ENCODE measurements at regions not wholly inside any gene's neighbourhood (a gene's known extent, or its start where the extent isn't known, plus 50 kb on each side); places are given as distances from the start of the nearest gene placed in this dataset.
"Not testable (repeated sequence)": the region's sequence is repeated elsewhere in the genome, so short reads cannot be mapped to it uniquely, and the experiment has no call there.

- Mint-ChIP-seq H3K4me3 (peak overlapping the region; percentile 84 to 92), H3K9me3 (no peaks in the 10 kb centered on the region), H3K4me1 (ENCODE audit: low read depth in 2 of 2) (peaks cover 9 to 14% of the 10 kb centered on the region in 2 donors), H3K27ac (peak overlapping the region; percentile 94 to 98), H3K27me3 (no peaks in the 10 kb centered on the region), H3K36me3 (ENCODE audit: insufficient read depth) (peaks cover 39% of the 10 kb centered on the region)
- DNase-seq (no peak), ATAC-seq (replicated peaks) (no peak)
Observed at GRCh38 chr7:67301667-67302066, 305.0 kb downstream of the TYW1 start.

DNA sequence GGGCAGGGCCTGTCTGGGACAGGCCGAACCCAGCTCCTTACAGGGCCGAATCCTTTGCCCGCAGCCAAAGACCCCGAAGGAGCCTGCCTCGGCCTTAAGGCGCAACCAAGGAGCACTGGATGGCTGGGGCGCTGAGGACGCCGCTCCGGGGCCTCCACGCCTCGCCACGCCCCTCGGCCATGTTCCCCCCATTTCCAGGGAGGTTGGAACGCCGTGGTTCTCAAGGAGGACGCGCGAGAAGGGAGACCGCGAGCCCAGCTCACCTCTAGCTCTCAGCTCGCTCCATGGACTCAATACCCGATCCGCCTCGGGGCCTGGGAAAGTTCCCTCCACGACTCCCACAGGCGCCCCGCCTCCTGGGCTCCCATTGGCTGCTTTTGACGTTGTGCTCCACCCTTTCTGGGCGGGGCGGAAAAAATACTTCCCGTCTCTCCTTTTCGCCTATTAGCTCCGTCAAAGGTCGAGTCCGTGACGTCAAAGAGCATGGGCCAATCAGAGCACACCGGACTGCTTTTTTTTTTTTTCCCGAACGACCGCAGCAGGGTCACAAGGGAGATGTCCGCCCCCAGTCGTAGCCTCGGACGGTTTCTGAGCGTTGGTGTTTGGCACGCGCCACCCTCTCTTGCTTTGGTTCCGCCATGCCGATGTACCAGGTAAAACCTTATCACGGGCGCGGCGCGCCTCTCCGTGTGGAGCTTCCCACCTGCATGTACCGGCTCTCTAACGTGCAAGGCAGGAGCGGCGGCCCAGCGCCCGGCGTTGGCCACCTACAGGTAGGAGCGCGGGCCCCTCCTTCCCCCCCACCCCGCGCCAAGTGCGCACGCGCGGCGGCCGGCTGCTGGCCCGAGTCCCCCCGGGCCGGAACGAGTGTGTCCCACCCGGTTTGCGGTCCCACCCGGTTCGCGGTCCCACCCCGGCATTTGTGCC is 305.7 kb downstream of the TYW1 start:
- Mint-ChIP-seq H3K27me3 (no peaks in the 10 kb centered on the region), H3K36me3 (ENCODE audit: insufficient read depth) (peaks cover 47% of the 10 kb centered on the region), H3K4me1 (ENCODE audit: low read depth in 2 of 2) (peaks cover 9 to 14% of the 10 kb centered on the region in 2 donors), H3K4me3 (peak overlapping the region; percentile 84 to 92), H3K27ac (peak overlapping the region; percentile 94 to 98), H3K9me3 (no peaks in the 10 kb centered on the region)
- ATAC-seq (replicated peaks) = peak; percentile 87
- DNase-seq = peak; percentile 98 to 99 (median 98)

DNA sequence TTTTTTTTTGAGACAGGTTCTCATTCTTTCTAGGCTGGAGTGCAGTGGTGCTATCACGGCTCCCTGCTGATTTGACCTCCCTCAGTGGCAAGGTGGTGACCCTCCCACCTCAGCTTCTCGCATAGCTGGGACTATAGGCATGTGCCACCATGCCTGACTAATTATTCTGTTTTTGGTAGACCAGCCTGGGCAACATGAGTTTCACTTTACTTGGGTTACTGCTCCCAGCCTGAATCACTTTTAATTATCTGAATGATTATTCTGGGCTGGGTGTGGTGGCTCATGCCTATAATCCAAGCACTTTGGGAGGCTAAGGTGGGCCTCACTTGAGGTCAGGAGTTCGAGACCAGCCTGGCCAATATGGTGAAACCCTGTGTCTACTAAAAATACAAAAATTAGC is 308.2 kb downstream of the TYW1 start:
- ATAC-seq (replicated peaks); DNase-seq; H3K27me3 Mint-ChIP-seq; H3K9me3 Mint-ChIP-seq: not testable (repeated sequence)
- peaks cover 60% of the 10 kb centered on the region for H3K36me3 Mint-ChIP-seq (ENCODE audit: insufficient read depth)
- peak overlapping the region in 1 of 2 donors; percentile 92 for H3K4me3 Mint-ChIP-seq
- peak overlapping the region; percentile 41 to 98 for H3K27ac Mint-ChIP-seq
- H3K4me1 Mint-ChIP-seq (ENCODE audit: low read depth in 2 of 2) = peaks cover 9 to 14% of the 10 kb centered on the region in 2 donors

- no peak for DNase-seq
- Mint-ChIP-seq H3K9me3 (no peaks in the 10 kb centered on the region), H3K4me1 (ENCODE audit: low read depth in 2 of 2) (peaks cover 5 to 11% of the 10 kb centered on the region in 2 donors), H3K36me3 (ENCODE audit: insufficient read depth) (peaks cover 75% of the 10 kb centered on the region), H3K4me3 (no peak overlapping the region), H3K27me3 (no peaks in the 10 kb centered on the region), H3K27ac (peak overlapping the region in 1 of 2 donors; percentile 49)
- no peak for ATAC-seq (replicated peaks)
Observed at GRCh38 chr7:67306331-67306730, 309.7 kb downstream of the TYW1 start.

DNA sequence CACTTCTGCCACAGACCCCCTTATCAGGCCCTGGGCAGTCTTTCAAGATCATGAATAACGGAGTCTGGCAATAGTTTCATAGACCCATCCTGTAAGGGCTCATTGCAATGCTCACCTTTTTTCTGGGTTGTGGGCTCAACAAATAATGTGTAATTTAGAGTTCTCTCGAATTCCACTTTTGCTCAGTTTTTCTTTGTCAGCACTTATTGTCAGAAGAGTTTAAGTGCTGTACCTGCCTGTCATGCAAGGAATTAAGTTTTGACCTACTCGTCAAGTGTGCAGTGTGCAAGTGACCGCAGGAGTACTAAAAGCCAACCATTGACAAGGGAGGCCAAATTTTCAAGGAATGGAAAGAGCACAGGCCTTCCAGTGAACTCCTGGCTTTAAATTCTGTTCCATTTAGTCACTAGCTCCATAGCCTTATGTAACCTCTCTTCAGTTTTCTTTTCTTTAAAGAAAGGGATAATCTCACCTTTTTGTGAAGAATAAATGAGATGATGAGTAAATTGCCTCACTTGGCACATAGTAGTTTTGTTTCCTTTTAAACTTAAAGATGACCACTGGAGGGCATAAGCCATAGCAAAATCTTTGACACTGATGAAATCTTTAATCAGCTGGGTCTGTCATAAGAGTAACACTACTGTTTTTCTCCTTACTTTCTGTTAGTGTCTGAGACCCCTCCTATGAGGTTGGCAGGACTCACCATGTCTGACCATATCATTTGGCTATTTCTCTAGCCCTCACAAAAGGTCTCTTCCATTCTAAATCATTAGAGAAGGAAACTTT is 313.3 kb downstream of the TYW1 start:
- DNase-seq (no peak), ATAC-seq (replicated peaks) (no peak)
- Mint-ChIP-seq H3K36me3 (ENCODE audit: insufficient read depth) (peaks cover 78% of the 10 kb centered on the region), H3K27ac (peak overlapping the region; percentile 32 to 56), H3K4me1 (ENCODE audit: low read depth in 2 of 2) (peaks cover 4 to 12% of the 10 kb centered on the region in 2 donors), H3K27me3 (no peaks in the 10 kb centered on the region), H3K4me3 (no peak overlapping the region), H3K9me3 (no peaks in the 10 kb centered on the region)

DNA sequence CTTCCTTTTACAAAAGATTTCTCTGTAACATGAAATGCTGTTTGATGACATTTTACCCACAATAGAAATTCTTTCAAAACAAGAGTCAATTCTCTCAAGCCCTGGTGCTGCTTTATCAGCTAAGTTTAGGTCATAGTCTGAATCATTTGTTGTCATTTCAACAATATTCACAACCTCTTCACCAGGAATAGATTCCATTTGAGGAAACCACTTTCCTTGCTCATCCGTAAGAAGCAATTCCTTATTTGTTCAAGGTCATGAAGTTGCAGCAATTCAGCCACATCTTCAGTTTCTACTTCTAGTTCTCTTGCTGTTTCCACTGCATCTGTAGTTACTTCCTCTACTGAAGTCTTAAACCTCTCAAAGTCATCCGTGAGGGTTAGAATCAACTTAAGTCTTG is 315.3 kb downstream of the TYW1 start:
- H3K27ac Mint-ChIP-seq = peak overlapping the region in 1 of 2 donors; percentile 71
- H3K4me1 Mint-ChIP-seq (ENCODE audit: low read depth in 2 of 2) = peaks cover 0 to 7% of the 10 kb centered on the region in 2 donors
- no peak for DNase-seq
- H3K36me3 Mint-ChIP-seq (ENCODE audit: insufficient read depth) = peaks cover 69% of the 10 kb centered on the region
- no peak overlapping the region for H3K4me3 Mint-ChIP-seq
- no peaks in the 10 kb centered on the region for H3K27me3 Mint-ChIP-seq
- no peaks in the 10 kb centered on the region for H3K9me3 Mint-ChIP-seq
- ATAC-seq (replicated peaks) = no peak

GRCh38 chr7:67313213-67313612 is 316.6 kb downstream of the TYW1 start:
- ATAC-seq (replicated peaks) = no peak
- H3K36me3 Mint-ChIP-seq (ENCODE audit: insufficient read depth) = peaks cover 63% of the 10 kb centered on the region
- DNase-seq = no peak
- no peaks in the 10 kb centered on the region for H3K27me3 Mint-ChIP-seq
- H3K4me1 Mint-ChIP-seq (ENCODE audit: low read depth in 2 of 2) = peaks cover 0 to 7% of the 10 kb centered on the region in 2 donors
- H3K4me3 Mint-ChIP-seq = no peak overlapping the region
- no peaks in the 10 kb centered on the region for H3K9me3 Mint-ChIP-seq
- no peak overlapping the region for H3K27ac Mint-ChIP-seq

DNA sequence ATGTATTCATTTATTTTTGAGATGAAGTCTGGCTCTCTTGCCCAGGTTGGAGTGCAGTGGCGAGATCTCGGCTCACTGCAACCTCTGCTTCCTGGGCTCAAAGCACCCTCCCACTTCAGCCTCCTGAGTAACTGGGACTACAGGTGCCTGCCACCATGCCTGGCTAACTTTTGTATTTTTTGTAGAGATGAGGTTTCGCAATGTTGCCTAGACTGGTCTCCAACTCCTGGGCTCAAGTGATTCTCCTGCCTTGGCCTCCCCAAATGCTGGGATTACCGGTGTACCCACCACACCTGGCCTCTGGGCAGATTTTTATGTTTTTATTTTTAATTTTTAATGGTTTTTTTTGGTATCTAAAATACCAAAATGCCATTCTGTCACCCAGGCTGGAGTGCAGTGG is 320.3 kb downstream of the TYW1 start:
- H3K36me3 Mint-ChIP-seq (ENCODE audit: insufficient read depth) = peaks cover 64% of the 10 kb centered on the region
- not testable (repeated sequence) for H3K9me3 Mint-ChIP-seq; H3K4me3 Mint-ChIP-seq; DNase-seq; H3K4me1 Mint-ChIP-seq (ENCODE audit: low read depth in 2 of 2); ATAC-seq (replicated peaks); H3K27me3 Mint-ChIP-seq; H3K27ac Mint-ChIP-seq

DNA sequence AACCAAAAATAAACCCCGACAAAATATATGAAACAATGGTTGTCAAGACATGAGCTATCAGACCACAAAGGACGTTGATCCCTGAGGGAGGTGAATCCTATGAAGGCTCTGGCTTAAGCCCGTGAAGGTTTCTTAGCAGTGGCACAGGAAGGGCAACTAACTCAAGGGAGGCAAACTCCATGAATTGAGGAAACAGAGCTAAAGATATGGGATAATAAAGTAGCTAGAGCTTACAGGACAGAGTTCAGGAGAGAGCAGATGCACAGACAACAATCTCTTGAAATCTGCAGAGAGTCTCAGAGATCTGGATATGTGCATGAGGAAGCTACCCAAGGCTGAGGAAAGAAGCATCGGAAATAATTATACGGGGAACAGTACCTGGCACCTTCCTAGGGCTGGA is 331.6 kb downstream of the TYW1 start:
- not testable (repeated sequence) for H3K27me3 Mint-ChIP-seq; H3K9me3 Mint-ChIP-seq; H3K36me3 Mint-ChIP-seq (ENCODE audit: insufficient read depth); DNase-seq; H3K4me3 Mint-ChIP-seq; ATAC-seq (replicated peaks); H3K4me1 Mint-ChIP-seq (ENCODE audit: low read depth in 2 of 2); H3K27ac Mint-ChIP-seq

- H3K9me3 Mint-ChIP-seq; ATAC-seq (replicated peaks); DNase-seq; H3K4me3 Mint-ChIP-seq; H3K4me1 Mint-ChIP-seq (ENCODE audit: low read depth in 2 of 2); H3K36me3 Mint-ChIP-seq (ENCODE audit: insufficient read depth); H3K27me3 Mint-ChIP-seq; H3K27ac Mint-ChIP-seq: not testable (repeated sequence)
Observed at GRCh38 chr7:67335165-67335564, 338.5 kb downstream of the TYW1 start.

- not testable (repeated sequence) for H3K9me3 Mint-ChIP-seq; H3K4me3 Mint-ChIP-seq; ATAC-seq (replicated peaks); DNase-seq; H3K27me3 Mint-ChIP-seq; H3K36me3 Mint-ChIP-seq (ENCODE audit: insufficient read depth); H3K27ac Mint-ChIP-seq; H3K4me1 Mint-ChIP-seq (ENCODE audit: low read depth in 2 of 2)
Observed at GRCh38 chr7:67335663-67336062, 339.0 kb downstream of the TYW1 start.

GRCh38 chr7:67338545-67338944 is 341.9 kb downstream of the TYW1 start:
- not testable (repeated sequence) for H3K4me3 Mint-ChIP-seq; H3K9me3 Mint-ChIP-seq; H3K36me3 Mint-ChIP-seq (ENCODE audit: insufficient read depth); H3K4me1 Mint-ChIP-seq (ENCODE audit: low read depth in 2 of 2); H3K27me3 Mint-ChIP-seq; ATAC-seq (replicated peaks); DNase-seq; H3K27ac Mint-ChIP-seq

- DNase-seq = no peak
- H3K4me1 Mint-ChIP-seq (ENCODE audit: low read depth in 2 of 2) = peaks cover 0 to 3% of the 10 kb centered on the region in 2 donors
- no peak for ATAC-seq (replicated peaks)
- H3K27me3 Mint-ChIP-seq = no peaks in the 10 kb centered on the region
- peak overlapping the region in 1 of 2 donors; percentile 44 for H3K27ac Mint-ChIP-seq
- H3K4me3 Mint-ChIP-seq = no peak overlapping the region
- no peaks in the 10 kb centered on the region for H3K9me3 Mint-ChIP-seq
- H3K36me3 Mint-ChIP-seq (ENCODE audit: insufficient read depth) = peaks cover 4% of the 10 kb centered on the region
Observed at GRCh38 chr7:67341153-67341768, 344.6 kb downstream of the TYW1 start.

Data from effector memory CD8-positive, alpha-beta T cell (primary cell).